Breast epithelium (tissue), 3 donors: ENCODE measurements at regions not wholly inside any gene's neighbourhood (a gene's known extent, or its start where the extent isn't known, plus 50 kb on each side); places are given as distances from the start of the nearest gene placed in this dataset.

Experiments used
- POLR2AphosphoS5 ChIP-seq, 3 donors: sonication (generic); formaldehyde crosslinking; IDR thresholded peaks; one replicate each; pipeline ENCODE4 v1.6.1; 2017; ENCODE audit warnings: antibody characterized with exemption in 3 of 3
- TF ChIP-seq, protein P1 (sequence below), 3 donors: fragments of 450-650 bp; IDR thresholded peaks; one replicate each; pipeline ENCODE4 v1.5.1; 2016 to 2017; ENCODE audit warnings: antibody characterized with exemption in 3 of 3, mild to moderate bottlenecking in 3 of 3, moderate library complexity in 3 of 3

DNA sequence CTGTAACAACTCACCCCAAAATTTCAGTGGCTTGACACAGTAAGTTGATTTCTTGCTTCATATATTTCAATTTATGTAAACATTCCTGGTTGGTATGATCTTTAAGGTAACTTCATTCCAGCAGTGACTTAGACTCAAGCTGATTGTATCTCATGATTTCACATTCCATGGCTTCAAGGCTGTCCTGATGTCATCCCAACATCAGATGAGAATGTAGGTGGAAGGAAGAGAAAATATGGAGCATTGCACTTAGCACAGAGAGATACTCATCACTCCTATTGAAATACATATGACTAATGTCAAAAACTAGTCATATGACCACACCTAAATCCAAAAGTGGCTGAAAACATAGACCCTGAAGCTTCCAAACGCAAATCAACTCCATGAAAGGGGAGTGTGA lies 793.8 kb downstream of the TBL1XR1 start:
- no peak for TF ChIP-seq POLR2AphosphoS5 (IDR thresholded peaks at IDR 0.05)
- TF ChIP-seq, protein P1, sequence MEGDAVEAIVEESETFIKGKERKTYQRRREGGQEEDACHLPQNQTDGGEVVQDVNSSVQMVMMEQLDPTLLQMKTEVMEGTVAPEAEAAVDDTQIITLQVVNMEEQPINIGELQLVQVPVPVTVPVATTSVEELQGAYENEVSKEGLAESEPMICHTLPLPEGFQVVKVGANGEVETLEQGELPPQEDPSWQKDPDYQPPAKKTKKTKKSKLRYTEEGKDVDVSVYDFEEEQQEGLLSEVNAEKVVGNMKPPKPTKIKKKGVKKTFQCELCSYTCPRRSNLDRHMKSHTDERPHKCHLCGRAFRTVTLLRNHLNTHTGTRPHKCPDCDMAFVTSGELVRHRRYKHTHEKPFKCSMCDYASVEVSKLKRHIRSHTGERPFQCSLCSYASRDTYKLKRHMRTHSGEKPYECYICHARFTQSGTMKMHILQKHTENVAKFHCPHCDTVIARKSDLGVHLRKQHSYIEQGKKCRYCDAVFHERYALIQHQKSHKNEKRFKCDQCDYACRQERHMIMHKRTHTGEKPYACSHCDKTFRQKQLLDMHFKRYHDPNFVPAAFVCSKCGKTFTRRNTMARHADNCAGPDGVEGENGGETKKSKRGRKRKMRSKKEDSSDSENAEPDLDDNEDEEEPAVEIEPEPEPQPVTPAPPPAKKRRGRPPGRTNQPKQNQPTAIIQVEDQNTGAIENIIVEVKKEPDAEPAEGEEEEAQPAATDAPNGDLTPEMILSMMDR (IDR thresholded peaks at IDR 0.05), result no peak
